Lower lobe of right lung (tissue), 2 donors: ENCODE measurements at regions not wholly inside any gene's neighbourhood (a gene's known extent, or its start where the extent isn't known, plus 50 kb on each side); places are given as distances from the start of the nearest gene placed in this dataset.

ENCODE experiments used
- ATAC-seq, 2 donors: fragments of 200-7000 bp; cut with Tn5 transposase; one replicate each; pipeline ENCODE4 v1.9.1; 2020 to 2022; ENCODE audit warnings: mild to moderate bottlenecking in 2 of 2, moderate library complexity in 2 of 2
- DNase-seq: peaks from one replicate; pipeline ENCODE4 v3.0.0-alpha.2; 2020
- H3K27ac ChIP-seq: fragments of 200-600 bp; one replicate; pipeline ENCODE4 v1.8.0; 2022
- H3K27me3 ChIP-seq: fragments of 200-600 bp; one replicate; pipeline ENCODE4 v1.8.0; 2022; ENCODE audit warnings: low read depth
- H3K36me3 ChIP-seq: fragments of 200-600 bp; one replicate; pipeline ENCODE4 v1.8.0; 2022; ENCODE audit warnings: mild to moderate bottlenecking
- H3K4me1 ChIP-seq: fragments of 200-600 bp; one replicate; pipeline ENCODE4 v1.8.0; 2022
- H3K4me3 ChIP-seq: fragments of 200-600 bp; one replicate; pipeline ENCODE4 v1.8.0; 2022; ENCODE audit warnings: mild to moderate bottlenecking
- H3K9me3 ChIP-seq: fragments of 200-600 bp; one replicate; pipeline ENCODE4 v1.8.0; 2022
- intact Hi-C: fragments of 100-400 bp; cut with DNase I; formaldehyde crosslinking; loops from one replicate; pipeline ENCODE4 v1.11.0; 2022
- TF ChIP-seq, protein P1 (sequence below): fragments of 200-600 bp; IDR thresholded peaks from one replicate; pipeline ENCODE4 v1.8.0; 2022; ENCODE audit warnings: antibody characterized with exemption, mild to moderate bottlenecking
- donor health status: DM: no; HTN: yes; CAD: no; lungs with severe emphysema.

DNA sequence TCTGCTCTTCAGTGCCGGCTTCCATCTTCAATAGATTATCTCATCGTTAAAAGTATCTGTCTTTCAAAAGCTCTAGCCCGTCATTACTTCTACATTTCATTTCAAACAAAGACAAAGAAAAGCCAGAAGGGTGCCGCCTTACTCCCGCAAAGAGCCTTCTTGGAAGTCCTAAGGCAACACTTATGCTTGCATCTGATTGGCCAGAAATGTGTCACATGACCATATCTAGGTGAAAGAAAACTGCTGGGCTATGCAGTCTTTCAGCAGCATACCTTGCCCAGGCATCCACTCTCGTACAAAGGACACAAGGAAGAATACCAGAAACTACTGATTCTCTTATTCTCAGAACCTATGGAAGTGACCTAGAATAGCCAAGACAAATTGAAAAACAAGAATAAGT is 217.1 kb upstream of the SLC35G4 start:
- no peaks in the 10 kb centered on the region for H3K36me3 ChIP-seq
- intact Hi-C loops = no loop called here
- H3K4me1 ChIP-seq = no peaks in the 10 kb centered on the region
- ATAC-seq (no peak), DNase-seq (no peak)
- H3K9me3 ChIP-seq = no peaks in the 10 kb centered on the region
- no peaks in the 10 kb centered on the region for H3K27me3 ChIP-seq
- H3K27ac ChIP-seq = no peak overlapping the region
- TF ChIP-seq, protein P1, sequence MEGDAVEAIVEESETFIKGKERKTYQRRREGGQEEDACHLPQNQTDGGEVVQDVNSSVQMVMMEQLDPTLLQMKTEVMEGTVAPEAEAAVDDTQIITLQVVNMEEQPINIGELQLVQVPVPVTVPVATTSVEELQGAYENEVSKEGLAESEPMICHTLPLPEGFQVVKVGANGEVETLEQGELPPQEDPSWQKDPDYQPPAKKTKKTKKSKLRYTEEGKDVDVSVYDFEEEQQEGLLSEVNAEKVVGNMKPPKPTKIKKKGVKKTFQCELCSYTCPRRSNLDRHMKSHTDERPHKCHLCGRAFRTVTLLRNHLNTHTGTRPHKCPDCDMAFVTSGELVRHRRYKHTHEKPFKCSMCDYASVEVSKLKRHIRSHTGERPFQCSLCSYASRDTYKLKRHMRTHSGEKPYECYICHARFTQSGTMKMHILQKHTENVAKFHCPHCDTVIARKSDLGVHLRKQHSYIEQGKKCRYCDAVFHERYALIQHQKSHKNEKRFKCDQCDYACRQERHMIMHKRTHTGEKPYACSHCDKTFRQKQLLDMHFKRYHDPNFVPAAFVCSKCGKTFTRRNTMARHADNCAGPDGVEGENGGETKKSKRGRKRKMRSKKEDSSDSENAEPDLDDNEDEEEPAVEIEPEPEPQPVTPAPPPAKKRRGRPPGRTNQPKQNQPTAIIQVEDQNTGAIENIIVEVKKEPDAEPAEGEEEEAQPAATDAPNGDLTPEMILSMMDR = no peak
- H3K4me3 ChIP-seq = no peak overlapping the region

DNA sequence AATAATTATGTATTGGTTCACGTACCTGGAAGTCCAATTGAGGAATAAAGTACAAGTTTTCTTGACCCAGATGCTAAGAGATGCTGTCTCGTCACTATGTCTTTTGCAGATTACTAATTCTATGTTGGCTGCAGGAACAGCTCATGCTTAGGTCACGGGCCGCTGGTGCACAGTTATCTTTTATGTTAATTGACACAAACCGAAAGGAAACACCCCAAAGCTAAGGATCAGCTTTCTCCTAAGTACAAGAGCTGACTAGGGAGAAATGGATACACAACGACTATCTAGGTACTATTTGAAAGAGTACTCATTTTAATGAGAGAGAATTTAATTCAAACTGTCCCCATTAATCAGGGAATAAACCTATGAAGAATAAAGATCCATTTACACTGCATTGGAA is 217.7 kb upstream of the SLC35G4 start:
- H3K4me3 ChIP-seq = no peak overlapping the region
- TF ChIP-seq, protein P1 = no peak
- H3K9me3 ChIP-seq = no peaks in the 10 kb centered on the region
- H3K36me3 ChIP-seq = no peaks in the 10 kb centered on the region
- ATAC-seq (no peak), DNase-seq (no peak)
- intact Hi-C loops = no loop called here
- no peak overlapping the region for H3K27ac ChIP-seq
- H3K27me3 ChIP-seq = no peaks in the 10 kb centered on the region
- H3K4me1 ChIP-seq = no peaks in the 10 kb centered on the region

DNA sequence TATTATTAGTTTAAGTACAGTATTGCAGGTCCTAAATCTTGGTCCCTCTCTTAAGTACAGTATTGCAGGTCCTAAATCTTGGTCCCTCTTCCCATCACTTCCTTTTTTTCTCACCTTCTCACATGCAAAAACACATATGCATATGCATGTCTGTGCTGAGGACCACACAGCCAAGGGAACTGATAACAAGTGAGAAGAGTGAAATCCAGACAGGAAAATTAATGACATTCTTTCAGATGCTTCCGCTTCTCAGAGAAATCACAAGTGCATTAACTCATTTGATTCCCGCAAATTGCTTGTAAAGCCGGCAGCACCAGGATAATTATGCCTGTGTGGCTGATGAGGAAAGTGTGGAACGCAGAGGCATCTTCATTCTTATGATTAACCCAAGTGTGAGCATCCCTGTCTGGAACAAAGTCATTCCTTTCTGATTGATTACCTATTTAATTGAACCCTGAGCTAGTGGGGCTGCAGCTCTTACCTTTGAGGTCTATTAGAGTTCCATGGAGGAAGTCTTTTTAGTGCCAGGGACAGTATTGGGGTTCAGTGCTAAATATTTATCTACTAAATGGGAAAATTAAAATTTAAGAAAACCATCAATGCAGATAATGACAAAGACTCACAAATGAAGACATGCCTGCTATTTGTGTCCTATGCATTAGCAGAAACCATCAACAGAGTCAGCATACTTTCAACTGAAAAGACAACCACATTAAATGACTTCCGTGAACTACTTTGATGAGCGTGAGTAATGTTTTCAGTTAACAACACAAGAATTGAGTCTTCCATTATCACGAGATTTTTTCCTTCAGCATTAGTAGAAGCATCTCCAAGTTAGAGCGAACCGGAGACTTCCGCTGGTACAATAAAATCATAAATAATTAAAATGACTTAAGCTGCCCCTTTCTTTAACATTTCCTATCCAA is 220.4 kb upstream of the SLC35G4 start:
- intact Hi-C loops = no loop called here
- Histone ChIP-seq H3K9me3 (no peaks in the 10 kb centered on the region), H3K36me3 (no peaks in the 10 kb centered on the region), H3K27me3 (no peaks in the 10 kb centered on the region), H3K4me1 (no peaks in the 10 kb centered on the region), H3K4me3 (no peak overlapping the region), H3K27ac (no peak overlapping the region)
- no peak for ATAC-seq
- TF ChIP-seq, protein P1 = no peak
- no peak for DNase-seq

DNA sequence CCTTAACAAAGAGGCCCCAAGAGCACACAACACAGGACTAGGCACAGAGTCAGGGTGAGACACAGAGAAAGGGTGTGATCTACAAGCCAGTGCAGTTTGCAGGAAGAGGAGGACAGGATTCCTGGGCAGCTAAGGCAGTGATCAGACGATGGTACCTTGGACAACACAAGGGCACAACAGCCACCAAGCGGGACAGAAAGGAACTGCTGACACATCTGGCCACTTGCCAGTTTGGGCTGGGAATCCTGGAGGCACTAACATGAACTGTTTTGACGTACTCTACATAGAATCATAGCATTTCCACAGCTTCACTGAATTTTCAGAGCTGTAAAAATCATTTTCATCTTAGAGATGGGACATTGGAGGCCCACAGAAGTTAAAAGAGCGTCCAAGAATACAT is 221.5 kb upstream of the SLC35G4 start:
- no peak overlapping the region for H3K4me3 ChIP-seq
- ATAC-seq = peak in 1 of 2 donors; percentile 14
- intact Hi-C loops = no loop called here
- no peaks in the 10 kb centered on the region for H3K27me3 ChIP-seq
- TF ChIP-seq, protein P1 = peak; percentile 9
- no peaks in the 10 kb centered on the region for H3K36me3 ChIP-seq
- no peak for DNase-seq
- no peak overlapping the region for H3K27ac ChIP-seq
- H3K9me3 ChIP-seq = no peaks in the 10 kb centered on the region
- no peaks in the 10 kb centered on the region for H3K4me1 ChIP-seq

DNA sequence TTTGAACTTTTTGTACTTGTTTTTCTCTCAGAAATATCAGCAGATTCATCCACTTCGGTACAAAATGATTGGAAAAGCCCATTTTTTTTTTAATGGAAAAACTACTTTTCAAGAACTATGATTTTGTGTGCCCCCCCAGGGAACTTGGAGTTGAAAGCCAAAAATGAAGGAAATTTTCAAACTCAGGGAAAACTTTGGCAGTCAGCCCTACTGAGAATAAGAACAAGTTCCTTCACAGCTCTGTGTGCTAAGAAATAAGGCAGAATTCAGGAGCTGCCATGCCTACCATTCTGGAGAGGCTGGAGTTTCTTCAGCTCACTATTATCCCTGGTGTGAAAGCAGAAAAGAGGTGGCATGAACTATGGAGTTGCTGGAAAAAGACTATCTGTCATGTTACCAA is 226.0 kb upstream of the SLC35G4 start:
- Histone ChIP-seq H3K27me3 (no peaks in the 10 kb centered on the region), H3K36me3 (no peaks in the 10 kb centered on the region)
- no peak for DNase-seq

More for the DNA sequence above, 226.0 kb upstream of the SLC35G4 start:
- no peak for ATAC-seq
- Histone ChIP-seq H3K9me3 (no peaks in the 10 kb centered on the region), H3K4me1 (no peaks in the 10 kb centered on the region), H3K4me3 (no peak overlapping the region), H3K27ac (no peak overlapping the region)
- TF ChIP-seq, protein P1 = no peak
- intact Hi-C loops = no loop called here
